GM12873 (cell line): ENCODE measurements at regions not wholly inside any gene's neighbourhood (a gene's known extent, or its start where the extent isn't known, plus 50 kb on each side); places are given as distances from the start of the nearest gene placed in this dataset.

ENCODE experiments used
- TF ChIP-seq, protein P1 (sequence below): IDR thresholded peaks from 2 replicates; pipeline ENCODE4 v1.5.1; 2012; ENCODE audit warnings: low read depth, mild to moderate bottlenecking, moderate library complexity, low read length, control low read depth; ENCODE audit not compliant: insufficient read depth; ENCODE audit errors: missing control alignments

DNA sequence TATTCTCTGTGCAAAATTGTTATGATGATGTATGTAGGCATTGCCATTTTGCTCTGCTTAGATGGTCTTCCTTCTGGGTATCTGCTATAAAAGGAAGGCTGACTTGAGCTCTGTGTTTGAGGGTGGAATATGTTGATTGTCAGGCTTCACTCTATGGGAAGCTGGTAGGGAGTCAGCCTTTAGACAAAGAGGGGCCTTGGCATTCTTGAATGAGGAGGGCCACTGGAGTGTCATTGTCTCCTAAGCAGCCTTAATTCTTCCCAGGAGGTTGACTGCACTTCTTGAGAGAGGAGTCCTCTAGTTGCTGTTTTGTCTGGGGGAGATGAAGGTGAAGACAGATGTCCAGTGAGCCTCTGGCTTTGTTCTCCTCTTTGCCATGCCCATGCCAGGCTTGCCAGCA, 266.8 kb downstream of the KCNRG start:
- TF ChIP-seq, protein P1, sequence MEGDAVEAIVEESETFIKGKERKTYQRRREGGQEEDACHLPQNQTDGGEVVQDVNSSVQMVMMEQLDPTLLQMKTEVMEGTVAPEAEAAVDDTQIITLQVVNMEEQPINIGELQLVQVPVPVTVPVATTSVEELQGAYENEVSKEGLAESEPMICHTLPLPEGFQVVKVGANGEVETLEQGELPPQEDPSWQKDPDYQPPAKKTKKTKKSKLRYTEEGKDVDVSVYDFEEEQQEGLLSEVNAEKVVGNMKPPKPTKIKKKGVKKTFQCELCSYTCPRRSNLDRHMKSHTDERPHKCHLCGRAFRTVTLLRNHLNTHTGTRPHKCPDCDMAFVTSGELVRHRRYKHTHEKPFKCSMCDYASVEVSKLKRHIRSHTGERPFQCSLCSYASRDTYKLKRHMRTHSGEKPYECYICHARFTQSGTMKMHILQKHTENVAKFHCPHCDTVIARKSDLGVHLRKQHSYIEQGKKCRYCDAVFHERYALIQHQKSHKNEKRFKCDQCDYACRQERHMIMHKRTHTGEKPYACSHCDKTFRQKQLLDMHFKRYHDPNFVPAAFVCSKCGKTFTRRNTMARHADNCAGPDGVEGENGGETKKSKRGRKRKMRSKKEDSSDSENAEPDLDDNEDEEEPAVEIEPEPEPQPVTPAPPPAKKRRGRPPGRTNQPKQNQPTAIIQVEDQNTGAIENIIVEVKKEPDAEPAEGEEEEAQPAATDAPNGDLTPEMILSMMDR, result no peak

GRCh38 chr13:50283017-50283416, 267.8 kb downstream of the KCNRG start:
- TF ChIP-seq, protein P1, result no peak

DNA sequence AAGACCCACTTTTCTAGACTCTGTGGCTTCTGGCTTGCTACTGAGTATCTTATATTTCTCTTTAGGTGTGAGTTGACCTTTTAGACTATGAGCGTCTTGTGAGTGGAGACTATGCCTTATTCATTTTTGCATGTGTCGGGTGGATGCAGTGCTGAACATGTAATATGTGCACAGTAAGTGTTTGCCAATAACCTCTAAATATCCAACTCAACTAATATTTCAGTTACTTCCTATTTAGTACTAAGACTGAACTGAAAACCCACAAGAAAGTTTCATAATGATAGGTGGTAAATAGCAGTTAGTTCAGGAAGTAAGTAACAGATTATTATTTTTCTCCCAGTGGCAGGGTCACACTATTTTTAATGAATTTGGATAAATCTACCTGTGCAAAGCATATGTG, 269.3 kb downstream of the KCNRG start:
- TF ChIP-seq, protein P1, result no peak

DNA sequence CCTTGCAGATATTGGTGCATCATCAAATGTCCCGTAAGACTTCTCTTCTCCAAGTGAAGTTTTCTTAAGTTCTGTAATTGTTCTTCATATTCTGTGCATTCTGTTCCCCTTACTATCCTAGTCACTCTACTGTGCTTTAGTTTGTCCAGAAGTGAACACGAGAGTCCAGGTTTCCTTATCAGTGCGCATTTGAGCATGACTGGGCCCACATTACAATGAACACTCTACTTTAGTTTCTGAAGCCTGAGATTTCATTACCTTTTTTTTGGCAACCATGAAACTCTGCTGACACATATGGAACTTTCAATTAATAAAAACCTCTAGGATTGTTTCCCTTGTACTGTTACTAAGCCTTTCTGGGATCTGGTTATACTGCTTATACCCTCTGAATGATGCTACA, 270.0 kb downstream of the KCNRG start:
- TF ChIP-seq, protein P1, result no peak

DNA sequence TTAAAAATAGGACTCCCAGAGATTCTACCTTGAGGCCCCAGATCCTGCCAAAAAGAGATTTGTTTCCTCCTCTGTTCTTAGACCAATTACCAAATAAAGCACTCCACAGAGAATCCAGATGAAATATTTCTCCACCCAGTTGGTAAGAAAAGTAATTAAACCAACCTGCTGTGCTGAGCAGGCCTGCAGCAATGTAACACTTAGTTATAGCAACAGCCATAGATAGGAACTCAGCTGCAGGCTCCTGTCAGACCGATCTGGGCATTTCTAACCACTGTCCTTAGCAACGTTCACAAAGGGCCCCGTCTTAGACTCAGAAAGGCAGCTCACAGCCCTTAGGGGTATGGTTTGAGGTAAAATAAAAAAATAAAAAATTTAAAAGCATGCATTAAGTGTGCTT, 271.1 kb downstream of the KCNRG start:
- TF ChIP-seq, protein P1, result no peak

GRCh38 chr13:50290186-50290585, 274.9 kb downstream of the KCNRG start:
- TF ChIP-seq, protein P1, result no peak

DNA sequence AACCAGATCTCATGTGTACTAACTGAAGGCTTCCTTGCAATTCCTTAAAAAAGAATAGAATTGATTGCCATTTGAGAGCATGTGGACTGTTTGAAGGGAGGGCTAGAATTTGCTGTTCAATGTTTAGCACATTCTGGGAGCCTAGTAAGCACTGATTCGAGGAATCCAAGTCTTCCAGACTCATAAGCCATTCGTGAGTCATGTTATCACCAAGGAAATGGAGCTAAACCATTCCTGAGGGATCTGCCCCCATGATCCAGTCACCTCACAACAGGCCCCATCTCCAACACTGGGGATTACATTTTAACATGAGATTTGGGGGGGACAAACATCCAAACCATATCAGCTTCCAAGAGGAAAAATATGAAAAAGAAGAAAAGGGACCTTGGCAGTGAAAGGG, 276.4 kb downstream of the KCNRG start:
- TF ChIP-seq, protein P1, result no peak
